Stimulated activated naive CD8-positive, alpha-beta T cell treated with anti-CD3 and anti-CD28 coated beads, Interleukin-15, amount 100 ng/mL, for 72 hours (primary cell): ENCODE measurements at regions not wholly inside any gene's neighbourhood (a gene's known extent, or its start where the extent isn't known, plus 50 kb on each side); places are given as distances from the start of the nearest gene placed in this dataset.
A peak's percentile ranks its signal among the peaks of the same experiment; 100 is the strongest.

Experiments
- ATAC-seq: fragments of 150-1000 bp; cut with Tn5 transposase; 2 replicates; pipeline ENCODE4 v1.10.0; 2021; ENCODE audit warnings: mild to moderate bottlenecking, moderate library complexity
- DNase-seq, 2 donors: peaks; one replicate each; pipeline ENCODE4 v3.0.0; 2021 to 2022
- H3K27ac Mint-ChIP-seq, 2 donors: one replicate each; pipeline ENCODE4 v1.8.0; 2022; ENCODE audit warnings: mild to moderate bottlenecking in 2 of 2, mixed read lengths in 2 of 2, moderate library complexity in 2 of 2
- H3K27me3 Mint-ChIP-seq: one replicate; pipeline ENCODE4 v1.8.0; 2022; ENCODE audit warnings: mixed read lengths
- H3K4me1 Mint-ChIP-seq: one replicate; pipeline ENCODE4 v1.8.0; 2022; ENCODE audit warnings: mild to moderate bottlenecking, mixed read lengths
- H3K4me3 Mint-ChIP-seq, 2 donors: one replicate each; pipeline ENCODE4 v1.8.0; 2022; ENCODE audit warnings: mild to moderate bottlenecking in 2 of 2, mixed read lengths in 2 of 2, moderate library complexity in 1 of 2
- H3K9me3 Mint-ChIP-seq, 2 donors: one replicate each; pipeline ENCODE4 v1.8.0; 2022; ENCODE audit warnings: mixed read lengths in 2 of 2

DNA sequence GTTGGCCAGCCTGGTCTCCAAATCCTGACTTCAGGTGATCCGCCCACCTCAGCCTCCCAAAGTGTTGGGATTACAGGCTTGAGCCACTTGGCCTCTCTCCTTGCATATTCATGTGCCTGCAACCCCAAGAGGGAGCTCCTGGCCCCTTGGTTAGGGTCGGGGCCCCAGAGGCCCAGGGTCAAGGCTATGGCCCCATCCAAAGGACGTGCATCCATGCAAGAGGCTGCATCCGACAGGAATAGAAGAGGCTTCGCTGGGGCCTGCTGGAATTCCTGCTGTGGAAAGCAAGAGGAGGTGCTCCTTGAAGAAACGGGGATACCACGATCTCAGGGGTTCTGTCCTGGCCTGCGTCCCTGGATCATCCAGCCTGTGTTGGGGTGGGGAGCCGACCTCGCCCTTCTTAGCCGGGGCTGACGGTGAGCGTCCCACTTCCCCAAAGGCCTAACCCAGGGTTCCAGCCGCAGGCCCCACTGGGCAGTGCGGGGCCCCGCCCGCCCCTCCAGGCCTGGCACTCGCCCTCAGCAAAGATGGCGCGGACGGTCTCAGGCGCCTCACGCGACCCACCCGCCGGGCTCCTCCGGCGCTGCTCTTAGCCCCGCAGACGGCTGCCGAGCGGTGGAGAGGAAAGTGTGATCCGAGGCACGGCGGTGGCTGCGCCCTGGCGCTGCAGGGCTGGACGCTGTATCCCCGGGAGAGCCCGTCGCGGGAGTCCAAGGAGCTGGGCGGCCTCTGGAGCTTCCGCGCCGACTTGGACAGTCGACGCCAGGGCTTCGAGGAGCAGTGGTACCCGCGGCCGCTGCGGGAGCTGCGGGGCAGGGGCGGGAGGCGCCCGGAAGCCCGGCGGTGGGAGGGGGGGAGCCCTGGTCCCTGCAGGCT is 54.7 kb downstream of the ZNF727 start:
- DNase-seq = no peak
- Mint-ChIP-seq H3K4me3 (no peak overlapping the region), H3K9me3 (peaks cover 15 to 30% of the 10 kb centered on the region in 2 donors), H3K4me1 (no peaks in the 10 kb centered on the region), H3K27ac (no peak overlapping the region), H3K27me3 (no peaks in the 10 kb centered on the region)
- no peak for ATAC-seq

GRCh38 chr7:64101126-64101942 is 56.1 kb downstream of the ZNF727 start:
- Mint-ChIP-seq H3K4me1 (no peaks in the 10 kb centered on the region), H3K27ac (no peak overlapping the region), H3K9me3 (peaks cover 9 to 24% of the 10 kb centered on the region in 2 donors), H3K4me3 (no peak overlapping the region), H3K27me3 (no peaks in the 10 kb centered on the region)
- ATAC-seq (no peak), DNase-seq (no peak)

GRCh38 chr7:64101943-64102655 is 56.9 kb downstream of the ZNF727 start:
- Mint-ChIP-seq H3K4me1 (no peaks in the 10 kb centered on the region), H3K27me3 (no peaks in the 10 kb centered on the region), H3K9me3 (peaks cover 9 to 17% of the 10 kb centered on the region in 2 donors), H3K27ac (no peak overlapping the region), H3K4me3 (no peak overlapping the region)
- DNase-seq (no peak), ATAC-seq (peak; percentile 26)

DNA sequence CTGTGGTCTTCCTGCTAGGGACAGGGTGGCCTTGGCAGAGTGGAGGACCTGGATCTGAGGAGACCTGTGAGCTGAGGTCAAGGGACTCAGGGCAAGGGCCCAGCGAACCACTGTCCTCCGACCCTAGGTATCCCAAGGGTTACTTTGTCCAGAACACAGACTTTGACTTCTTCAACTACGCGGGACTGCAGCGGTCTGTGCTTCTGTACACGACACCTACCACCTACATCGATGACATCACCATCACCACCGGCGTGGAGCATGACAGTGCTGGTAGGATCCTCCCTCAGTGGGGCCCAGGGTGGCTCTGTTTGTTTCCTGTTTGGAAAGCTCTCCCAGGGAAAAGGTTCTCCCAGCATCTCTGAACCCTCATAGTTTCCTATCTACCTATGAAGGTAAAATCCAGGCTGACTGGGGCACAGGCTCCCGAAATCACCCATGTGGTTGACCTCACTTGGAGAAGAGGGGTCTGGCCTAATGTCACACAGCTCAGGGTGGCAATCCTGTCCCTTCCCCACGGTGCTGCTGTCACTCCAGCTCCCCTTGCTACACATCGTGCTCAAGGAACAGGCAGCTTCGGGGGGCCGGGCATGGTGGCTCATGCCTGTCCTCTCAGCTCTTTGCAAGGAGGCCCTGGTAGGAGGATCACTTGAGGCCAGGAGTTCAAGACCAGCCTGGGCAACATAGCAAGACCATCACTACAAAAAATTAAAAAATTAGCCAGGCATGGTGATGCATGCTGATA is 57.6 kb downstream of the ZNF727 start:
- H3K27me3 Mint-ChIP-seq = no peaks in the 10 kb centered on the region
- DNase-seq = no peak
- ATAC-seq = no peak
- H3K4me1 Mint-ChIP-seq = no peaks in the 10 kb centered on the region
- no peak overlapping the region for H3K27ac Mint-ChIP-seq
- peaks cover 9 to 14% of the 10 kb centered on the region in 2 donors for H3K9me3 Mint-ChIP-seq
- no peak overlapping the region for H3K4me3 Mint-ChIP-seq

DNA sequence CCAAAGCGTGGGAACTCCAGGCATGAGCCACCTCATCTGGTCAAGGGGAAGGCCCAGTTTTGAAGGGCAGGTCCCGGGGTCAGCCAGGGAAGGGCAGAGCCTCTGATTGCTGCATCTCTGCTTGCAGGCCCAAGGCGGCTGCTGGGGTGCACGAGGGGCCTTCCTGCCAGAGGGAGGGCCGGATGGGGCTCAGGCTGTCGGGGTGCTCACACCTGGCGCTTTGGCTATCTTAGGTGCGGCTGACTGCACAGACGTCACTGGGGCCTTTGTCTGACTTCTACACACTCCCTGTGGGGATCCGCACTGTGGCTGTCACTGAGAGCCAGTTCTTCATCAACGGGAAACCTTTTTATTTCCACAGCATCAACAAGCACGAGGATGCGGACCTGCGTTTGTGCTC is 68.7 kb downstream of the ZNF727 start:
- Mint-ChIP-seq H3K4me3 (no peak overlapping the region), H3K9me3 (peaks cover 0 to 17% of the 10 kb centered on the region in 2 donors), H3K4me1 (no peaks in the 10 kb centered on the region), H3K27ac (no peak overlapping the region), H3K27me3 (no peaks in the 10 kb centered on the region)
- DNase-seq = no peak
- ATAC-seq = no peak

DNA sequence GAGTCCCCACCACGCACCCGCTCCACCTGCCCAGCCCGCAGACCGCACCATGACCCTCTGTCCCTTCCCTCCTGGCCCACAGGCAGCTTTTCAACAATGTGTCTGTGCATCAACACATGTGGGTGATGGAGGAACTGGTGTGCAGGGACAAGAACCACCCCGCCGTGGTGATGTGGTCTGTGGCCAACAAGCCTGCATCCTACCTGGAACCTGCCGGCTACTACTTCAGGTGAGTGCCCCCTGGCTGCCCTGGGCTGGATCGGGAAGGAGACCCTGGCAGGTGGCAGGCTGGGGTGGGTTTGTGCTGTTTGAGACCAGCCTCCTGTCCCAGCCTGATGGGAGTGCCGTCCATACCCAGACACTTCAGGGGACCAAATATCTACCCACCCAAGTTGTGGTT is 69.6 kb downstream of the ZNF727 start:
- peaks cover 0 to 17% of the 10 kb centered on the region in 2 donors for H3K9me3 Mint-ChIP-seq
- DNase-seq = no peak
- H3K4me3 Mint-ChIP-seq = no peak overlapping the region
- no peak overlapping the region for H3K27ac Mint-ChIP-seq
- H3K27me3 Mint-ChIP-seq = no peaks in the 10 kb centered on the region
- no peak for ATAC-seq
- H3K4me1 Mint-ChIP-seq = no peaks in the 10 kb centered on the region

DNA sequence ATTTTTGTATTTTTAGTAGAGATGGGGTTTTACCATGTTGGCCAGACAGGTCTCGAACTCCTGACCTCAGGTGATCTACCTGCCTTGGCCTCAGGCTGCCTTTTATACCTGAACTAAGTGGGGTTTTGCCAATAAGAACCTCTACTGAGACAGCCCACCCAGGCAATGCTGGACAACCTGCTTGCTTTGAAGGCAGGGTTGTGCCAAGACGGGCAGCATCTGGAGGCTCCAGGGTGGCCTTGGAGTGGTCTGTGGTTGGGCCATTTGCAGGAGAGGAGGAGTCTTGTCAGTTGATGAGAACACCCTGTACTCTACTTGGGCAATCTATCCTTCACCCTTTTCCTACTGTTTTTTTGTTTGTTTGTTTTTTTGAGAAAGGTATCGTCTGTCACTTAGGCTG is 75.3 kb upstream of the ZNF735 start:
- DNase-seq (no peak), ATAC-seq (no peak)
- Mint-ChIP-seq H3K27me3 (no peaks in the 10 kb centered on the region), H3K4me3 (no peak overlapping the region), H3K9me3 (peaks cover 34 to 70% of the 10 kb centered on the region in 2 donors), H3K4me1 (no peaks in the 10 kb centered on the region), H3K27ac (no peak overlapping the region)
